Kidney (tissue), 13 donors: ENCODE measurements at regions not wholly inside any gene's neighbourhood (a gene's known extent, or its start where the extent isn't known, plus 50 kb on each side); places are given as distances from the start of the nearest gene placed in this dataset.

ENCODE experiments used
- DNase-seq, 5 donors: peaks; one replicate each; pipeline ENCODE4 v3.0.0-alpha.2; 2013 to 2020
- FAIRE-seq: peaks from 2 replicates; lab custom pipeline; 2012; peaks lifted over from hg19 to GRCh38; lab: Jason Lieb, UNC
- H3K27ac ChIP-seq, 2 donors: one replicate each; pipeline ENCODE4 v1.7.0; 2013; ENCODE audit warnings: low read depth in 2 of 2, low read length in 2 of 2, inconsistent platforms in 1 of 2
- H3K27me3 ChIP-seq: one replicate; pipeline ENCODE4 v1.7.1; 2013; ENCODE audit warnings: low read length, inconsistent platforms; ENCODE audit not compliant: control insufficient read depth, insufficient read depth
- H3K36me3 ChIP-seq, 3 donors: one replicate each; pipeline versions ENCODE4 v1.7.0 to v1.7.1; 2013; ENCODE audit warnings: low read length in 3 of 3, control low read depth in 1 of 3, inconsistent platforms in 1 of 3; ENCODE audit not compliant: insufficient read depth in 3 of 3, control insufficient read depth in 2 of 3
- H3K4me1 ChIP-seq, 3 donors: one replicate each; pipeline versions ENCODE4 v1.7.0 to v1.7.1; 2013; ENCODE audit warnings: low read length in 3 of 3, inconsistent platforms in 1 of 3, low read depth in 1 of 3; ENCODE audit not compliant: control insufficient read depth in 2 of 3, insufficient read depth in 2 of 3
- H3K4me3 ChIP-seq, 3 donors: one replicate each; pipeline versions ENCODE4 v1.7.0 to v1.8.1; 2013; ENCODE audit warnings: low read length in 3 of 3, control low read depth in 1 of 3, inconsistent platforms in 1 of 3
- H3K9ac ChIP-seq, 3 donors: one replicate each; pipeline versions ENCODE4 v1.7.0 to v1.7.1; 2013; ENCODE audit warnings: low read length in 3 of 3, control low read depth in 1 of 3, inconsistent platforms in 1 of 3
- H3K9me3 ChIP-seq, 3 donors: one replicate each; pipeline versions ENCODE4 v1.7.0 to v1.7.1; 2013; ENCODE audit warnings: low read length in 3 of 3, control low read depth in 1 of 3, inconsistent platforms in 1 of 3; ENCODE audit not compliant: control insufficient read depth in 2 of 3, insufficient read depth in 1 of 3
- CTCF ChIP-seq: IDR thresholded peaks from 3 replicates; pipeline ENCODE4 v1.5.1; 2012; ENCODE audit warnings: mild to moderate bottlenecking, moderate library complexity, borderline replicate concordance; ENCODE audit not compliant: insufficient read depth; ENCODE audit errors: extremely low read depth
- intact Hi-C: fragments of 100-400 bp; cut with DNase I; formaldehyde crosslinking; loops from one replicate; pipeline ENCODE4 v1.11.1; 2022
- donor health status: control.
- donor health status: control.
- donor health status: control.
- donor health status: control.
- donor health status: control.
- donor health status: DM: yes; HTN: yes; CAD: no.
- donor health status: Normal renal cell carcinoma (clear cell type).

GRCh38 chr13:67880916-67881315 lies 650.8 kb upstream of the PCDH9 start:
- Histone ChIP-seq H3K36me3 (no peaks in the 10 kb centered on the region), H3K4me1 (no peaks in the 10 kb centered on the region), H3K27ac (no peak overlapping the region), H3K9ac (no peak overlapping the region), H3K9me3 (no peaks in the 10 kb centered on the region), H3K27me3 (no peaks in the 10 kb centered on the region), H3K4me3 (no peak overlapping the region)
- no peak for DNase-seq
- no peak for TF ChIP-seq CTCF
- FAIRE-seq: no peak
- intact Hi-C loops: no loop called here

GRCh38 chr13:67878376-67878775 lies 648.2 kb upstream of the PCDH9 start:
- Histone ChIP-seq H3K27ac (no peak overlapping the region), H3K9ac (no peak overlapping the region), H3K4me1 (no peaks in the 10 kb centered on the region), H3K36me3 (no peaks in the 10 kb centered on the region), H3K27me3 (no peaks in the 10 kb centered on the region), H3K9me3 (no peaks in the 10 kb centered on the region), H3K4me3 (no peak overlapping the region)
- peak in 1 of 5 donors; percentile 46 for DNase-seq
- intact Hi-C loops: no loop called here
- TF ChIP-seq CTCF: no peak
- no peak for FAIRE-seq

- Histone ChIP-seq H3K4me3 (no peak overlapping the region), H3K27ac (no peak overlapping the region), H3K27me3 (no peaks in the 10 kb centered on the region), H3K4me1 (no peaks in the 10 kb centered on the region), H3K9ac (no peak overlapping the region), H3K9me3 (no peaks in the 10 kb centered on the region), H3K36me3 (no peaks in the 10 kb centered on the region)
- intact Hi-C loops: no loop called here
- no peak for TF ChIP-seq CTCF
- DNase-seq (no peak), FAIRE-seq (no peak)
These were observed 646.9 kb upstream of the PCDH9 start for GRCh38 chr13:67877031-67877430.

- H3K27ac ChIP-seq: no peak overlapping the region
- no peak overlapping the region for H3K9ac ChIP-seq
- no peaks in the 10 kb centered on the region for H3K4me1 ChIP-seq
- H3K27me3 ChIP-seq: no peaks in the 10 kb centered on the region
- no peak for TF ChIP-seq CTCF
- no peaks in the 10 kb centered on the region for H3K36me3 ChIP-seq
- peaks cover 0 to 4% (median 2%) of the 10 kb centered on the region in 3 donors for H3K9me3 ChIP-seq
- DNase-seq (no peak), FAIRE-seq (no peak)
- intact Hi-C loops: no loop called here
- H3K4me3 ChIP-seq: no peak overlapping the region
These were observed 637.1 kb upstream of the PCDH9 start for GRCh38 chr13:67867206-67867605.
